ENCODE measurements at regions not wholly inside any gene's neighbourhood (a gene's known extent, or its start where the extent isn't known, plus 50 kb on each side); places are given as distances from the start of the nearest gene placed in this dataset.

- DNase-seq (ENCODE audit: extremely low read depth, low read depth): no peak
- TF ChIP-seq CTCF (IDR thresholded peaks at IDR 0.05; ENCODE audit: low read depth, low read length): no peak
Observed at GRCh38 chr6:145318952-145319351, 416.4 kb downstream of the EPM2A start.

- no peak for TF ChIP-seq CTCF (IDR thresholded peaks at IDR 0.05; ENCODE audit: low read depth, low read length)
Observed at GRCh38 chr6:145319605-145320004, 415.7 kb downstream of the EPM2A start.

GRCh38 chr6:145323646-145324045 is 411.7 kb downstream of the EPM2A start:
- TF ChIP-seq CTCF (IDR thresholded peaks at IDR 0.05; ENCODE audit: low read depth, low read length): no peak
- DNase-seq (ENCODE audit: extremely low read depth, low read depth): no peak

More at GRCh38 chr6:145319605-145320004, 415.7 kb downstream of the EPM2A start:
- DNase-seq (ENCODE audit: extremely low read depth, low read depth): no peak

GRCh38 chr6:145327586-145327985 is 407.7 kb downstream of the EPM2A start:
- TF ChIP-seq CTCF (IDR thresholded peaks at IDR 0.05; ENCODE audit: low read depth, low read length): no peak

GRCh38 chr6:145329257-145329656 is 406.1 kb downstream of the EPM2A start:
- DNase-seq (ENCODE audit: extremely low read depth, low read depth): no peak
- TF ChIP-seq CTCF (IDR thresholded peaks at IDR 0.05; ENCODE audit: low read depth, low read length): no peak

More at GRCh38 chr6:145327586-145327985, 407.7 kb downstream of the EPM2A start:
- no peak for DNase-seq (ENCODE audit: extremely low read depth, low read depth)

- TF ChIP-seq CTCF (IDR thresholded peaks at IDR 0.05; ENCODE audit: low read depth, low read length): no peak
- DNase-seq (ENCODE audit: extremely low read depth, low read depth): no peak
Observed at GRCh38 chr6:145331066-145331465, 404.3 kb downstream of the EPM2A start.

- no peak for DNase-seq (ENCODE audit: extremely low read depth, low read depth)
Observed at GRCh38 chr6:145332011-145332410, 403.3 kb downstream of the EPM2A start.

More at GRCh38 chr6:145332011-145332410, 403.3 kb downstream of the EPM2A start:
- TF ChIP-seq CTCF (IDR thresholded peaks at IDR 0.05; ENCODE audit: low read depth, low read length): no peak

Data from AG09319 (cell line).